Erythroblast (primary cell): ENCODE measurements at regions not wholly inside any gene's neighbourhood (a gene's known extent, or its start where the extent isn't known, plus 50 kb on each side); places are given as distances from the start of the nearest gene placed in this dataset.

Experiments
- GATA1 ChIP-seq: IDR thresholded peaks from 2 replicates; pipeline ENCODE4 v1.6.1; 2011; ENCODE audit warnings: low read depth, mild to moderate bottlenecking, control low read depth, low read length, moderate library complexity
- POLR2A ChIP-seq: IDR thresholded peaks from 2 replicates; pipeline ENCODE4 v1.6.1; 2011; ENCODE audit warnings: mild to moderate bottlenecking, low read length

DNA sequence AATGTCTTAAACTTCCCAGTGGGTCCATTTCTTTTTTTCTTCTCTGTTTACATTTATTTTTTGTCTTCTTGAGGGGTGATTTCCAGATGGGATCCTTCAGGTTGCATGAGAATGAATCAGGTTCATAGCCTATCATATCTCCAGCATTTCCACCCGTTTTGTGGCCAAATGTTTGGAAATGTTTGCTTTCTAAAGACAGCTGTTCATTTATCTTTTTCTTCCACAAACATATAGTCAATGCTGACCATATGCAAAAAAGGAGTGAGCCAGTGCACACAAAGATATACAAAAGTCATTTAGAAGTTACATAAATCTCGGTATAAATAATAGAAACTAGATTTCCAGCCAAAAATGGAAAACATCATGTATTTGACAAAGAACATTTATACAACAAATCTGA lies 71.6 kb upstream of the STC2 start:
- TF ChIP-seq GATA1: no peak
- TF ChIP-seq POLR2A: no peak
